PC-3 (cell line): ENCODE measurements at regions not wholly inside any gene's neighbourhood (a gene's known extent, or its start where the extent isn't known, plus 50 kb on each side); places are given as distances from the start of the nearest gene placed in this dataset.

Experiments
- EZH2 ChIP-seq: fragments of 300-600 bp; sonication (generic); IDR thresholded peaks from one replicate; pipeline ENCODE4 v1.6.1; 2017; ENCODE audit warnings: antibody characterized with exemption, mild to moderate bottlenecking, low read length; ENCODE audit not compliant: unreplicated experiment
- TF ChIP-seq, protein P1 (sequence below): fragments of 300-600 bp; sonication (generic); conservative IDR thresholded peaks from 2 replicates; pipeline ENCODE4 v1.5.1; 2017; ENCODE audit warnings: antibody characterized with exemption, low read depth, mild to moderate bottlenecking, low read length

DNA sequence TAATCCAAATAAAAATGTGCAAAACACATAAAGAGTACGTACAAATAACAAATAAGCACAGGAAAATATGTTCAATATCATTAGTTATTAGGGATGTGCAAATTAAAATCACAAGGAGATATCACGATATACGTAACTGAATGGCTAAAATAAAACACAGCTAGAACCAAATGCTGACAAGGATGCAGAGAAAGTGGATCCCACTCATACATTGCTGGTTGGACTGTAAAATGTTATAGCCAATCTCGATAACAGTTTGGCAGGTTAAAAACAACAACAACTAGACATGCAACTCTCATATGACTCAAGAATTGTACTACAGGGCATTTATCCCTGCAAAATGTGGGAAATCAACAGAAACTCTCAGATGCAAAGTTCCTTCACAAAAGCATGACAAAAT, 553.9 kb downstream of the ADCYAP1 start:
- TF ChIP-seq, protein P1, sequence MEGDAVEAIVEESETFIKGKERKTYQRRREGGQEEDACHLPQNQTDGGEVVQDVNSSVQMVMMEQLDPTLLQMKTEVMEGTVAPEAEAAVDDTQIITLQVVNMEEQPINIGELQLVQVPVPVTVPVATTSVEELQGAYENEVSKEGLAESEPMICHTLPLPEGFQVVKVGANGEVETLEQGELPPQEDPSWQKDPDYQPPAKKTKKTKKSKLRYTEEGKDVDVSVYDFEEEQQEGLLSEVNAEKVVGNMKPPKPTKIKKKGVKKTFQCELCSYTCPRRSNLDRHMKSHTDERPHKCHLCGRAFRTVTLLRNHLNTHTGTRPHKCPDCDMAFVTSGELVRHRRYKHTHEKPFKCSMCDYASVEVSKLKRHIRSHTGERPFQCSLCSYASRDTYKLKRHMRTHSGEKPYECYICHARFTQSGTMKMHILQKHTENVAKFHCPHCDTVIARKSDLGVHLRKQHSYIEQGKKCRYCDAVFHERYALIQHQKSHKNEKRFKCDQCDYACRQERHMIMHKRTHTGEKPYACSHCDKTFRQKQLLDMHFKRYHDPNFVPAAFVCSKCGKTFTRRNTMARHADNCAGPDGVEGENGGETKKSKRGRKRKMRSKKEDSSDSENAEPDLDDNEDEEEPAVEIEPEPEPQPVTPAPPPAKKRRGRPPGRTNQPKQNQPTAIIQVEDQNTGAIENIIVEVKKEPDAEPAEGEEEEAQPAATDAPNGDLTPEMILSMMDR, result no peak
- no peak for TF ChIP-seq EZH2
